Pancreas (tissue), 10 donors: ENCODE measurements at regions not wholly inside any gene's neighbourhood (a gene's known extent, or its start where the extent isn't known, plus 50 kb on each side); places are given as distances from the start of the nearest gene placed in this dataset.

ENCODE experiments used
- ATAC-seq, 4 donors: fragments of 200-7000 bp; cut with Tn5 transposase; one replicate each; pipeline versions ENCODE4 v1.8.0 to v1.9.1; 2020; ENCODE audit warnings: mild to moderate bottlenecking in 4 of 4, moderate library complexity in 4 of 4
- DNase-seq, 6 donors: peaks; one replicate each; pipeline ENCODE4 v3.0.0-alpha.2; 2020
- FAIRE-seq: peaks from 2 replicates; lab custom pipeline; 2012; peaks lifted over from hg19 to GRCh38; lab: Jason Lieb, UNC
- H3K27ac ChIP-seq, 4 donors: fragments of 200-600 bp; sonication (generic); 1 replicate in 3 of 4; 2 replicates in 1 of 4; pipeline versions ENCODE4 v1.5.0 to v1.8.0; 2020
- H3K27me3 ChIP-seq, 4 donors: fragments of 200-600 bp; one replicate each; pipeline ENCODE4 v1.8.0; 2021
- H3K36me3 ChIP-seq, 3 donors: fragments of 200-600 bp; sonication (generic) in 1 of 3; one replicate each; pipeline versions ENCODE4 v1.5.0 to v1.8.0; 2020 to 2021
- H3K4me1 ChIP-seq, 3 donors: fragments of 200-600 bp; one replicate each; pipeline ENCODE4 v1.8.0; 2021
- H3K4me3 ChIP-seq, 4 donors: fragments of 200-600 bp; sonication (generic) in 2 of 4; one replicate each; pipeline versions ENCODE4 v1.5.0 to v1.8.0; 2020 to 2021
- H3K9me3 ChIP-seq, 4 donors: fragments of 200-600 bp; one replicate each; pipeline ENCODE4 v1.8.0; 2021
- WGBS, 2 donors: extraction: QIAGEN DNeasy Blood & Tissue Kit; methylation state at CpG; one replicate each; pipeline ENCODE4 v1.1.7; 2013; 5-methylcytosine and 5-hydroxymethylcytosine counted together
- intact Hi-C, 3 donors: fragments of 100-400 bp; cut with DNase I; formaldehyde crosslinking; loops; one replicate each; pipeline versions ENCODE4 v1.11.1 to v1.14.2; 2022
- TF ChIP-seq, protein P1 (sequence below), 4 donors: fragments of 200-600 bp; sonication (generic) in 3 of 4; IDR thresholded peaks; one replicate each; pipeline versions ENCODE4 v1.5.0 to v1.8.0; 2021; ENCODE audit warnings: antibody characterized with exemption in 4 of 4
- donor health status: healthy with polysubstance abuse.
- donor health status: DM: no; HTN: no; CAD: no; lungs with moderate emphysema.
- donor health status: DM: no; HTN: no; CAD: no.
- donor health status: control.
- donor health status: control.
- donor health status: Bipolar disorder and iron deficiency.
- donor health status: DM: yes; HTN: yes; CAD: no.
- donor health status: DM: no; HTN: no; CAD: no.
- donor health status: DM: no; HTN: no; CAD: no.
- donor health status: DM: yes; HTN: yes; CAD: no.

GRCh38 chr3:29212789-29213433, 68.0 kb upstream of the RBMS3 start:
- Histone ChIP-seq H3K4me1 (no peaks in the 10 kb centered on the region), H3K36me3 (no peaks in the 10 kb centered on the region), H3K27me3 (no peaks in the 10 kb centered on the region), H3K9me3 (no peaks in the 10 kb centered on the region), H3K27ac (no peak overlapping the region), H3K4me3 (no peak overlapping the region)
- no peak for FAIRE-seq
- intact Hi-C loops, result no loop called here
- TF ChIP-seq, protein P1, sequence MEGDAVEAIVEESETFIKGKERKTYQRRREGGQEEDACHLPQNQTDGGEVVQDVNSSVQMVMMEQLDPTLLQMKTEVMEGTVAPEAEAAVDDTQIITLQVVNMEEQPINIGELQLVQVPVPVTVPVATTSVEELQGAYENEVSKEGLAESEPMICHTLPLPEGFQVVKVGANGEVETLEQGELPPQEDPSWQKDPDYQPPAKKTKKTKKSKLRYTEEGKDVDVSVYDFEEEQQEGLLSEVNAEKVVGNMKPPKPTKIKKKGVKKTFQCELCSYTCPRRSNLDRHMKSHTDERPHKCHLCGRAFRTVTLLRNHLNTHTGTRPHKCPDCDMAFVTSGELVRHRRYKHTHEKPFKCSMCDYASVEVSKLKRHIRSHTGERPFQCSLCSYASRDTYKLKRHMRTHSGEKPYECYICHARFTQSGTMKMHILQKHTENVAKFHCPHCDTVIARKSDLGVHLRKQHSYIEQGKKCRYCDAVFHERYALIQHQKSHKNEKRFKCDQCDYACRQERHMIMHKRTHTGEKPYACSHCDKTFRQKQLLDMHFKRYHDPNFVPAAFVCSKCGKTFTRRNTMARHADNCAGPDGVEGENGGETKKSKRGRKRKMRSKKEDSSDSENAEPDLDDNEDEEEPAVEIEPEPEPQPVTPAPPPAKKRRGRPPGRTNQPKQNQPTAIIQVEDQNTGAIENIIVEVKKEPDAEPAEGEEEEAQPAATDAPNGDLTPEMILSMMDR (IDR thresholded peaks at IDR 0.05), result no peak
- 72 to 75% methylated on average over 2 of the region's 2 CpGs for WGBS, 2 donors
- no peak for ATAC-seq
- DNase-seq, result no peak

DNA sequence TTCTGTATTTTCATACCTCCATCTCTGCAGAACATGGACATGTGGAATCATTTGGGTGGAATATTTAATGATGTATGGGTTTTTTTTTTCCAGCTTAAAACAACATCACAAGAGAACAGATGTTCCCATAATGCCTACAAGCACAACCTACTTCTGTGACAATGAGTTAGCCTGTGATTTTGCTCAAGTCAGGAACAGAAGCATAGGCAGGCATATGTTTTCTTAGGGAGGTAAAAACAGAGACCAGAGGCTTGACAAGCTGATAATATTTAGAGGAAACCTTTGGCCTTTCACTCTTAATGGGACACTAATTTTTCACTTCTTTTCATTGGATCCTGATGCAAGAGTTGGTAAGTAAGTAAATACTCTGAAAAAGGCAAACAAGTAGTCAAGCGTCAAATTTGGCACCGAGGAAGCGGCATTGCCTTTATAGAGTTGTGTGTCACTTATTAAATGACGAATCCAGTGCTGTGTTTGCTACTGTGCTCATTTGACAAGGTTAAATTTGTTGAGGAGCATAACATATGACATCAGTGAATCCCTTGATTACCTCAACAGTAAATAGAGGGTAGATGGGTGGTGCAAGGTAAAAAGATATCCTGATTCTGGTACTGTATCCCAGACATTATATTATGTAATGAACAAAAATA, 66.7 kb upstream of the RBMS3 start:
- no peak for DNase-seq
- Histone ChIP-seq H3K27me3 (no peaks in the 10 kb centered on the region), H3K36me3 (no peaks in the 10 kb centered on the region), H3K27ac (no peak overlapping the region), H3K9me3 (no peaks in the 10 kb centered on the region), H3K4me3 (no peak overlapping the region), H3K4me1 (no peaks in the 10 kb centered on the region)
- 63 to 67% methylated on average over 4 of the region's 4 CpGs for WGBS, 2 donors
- TF ChIP-seq, protein P1 (IDR thresholded peaks at IDR 0.05), result no peak
- no peak for ATAC-seq
- no peak for FAIRE-seq
- intact Hi-C loops, result no loop called here

DNA sequence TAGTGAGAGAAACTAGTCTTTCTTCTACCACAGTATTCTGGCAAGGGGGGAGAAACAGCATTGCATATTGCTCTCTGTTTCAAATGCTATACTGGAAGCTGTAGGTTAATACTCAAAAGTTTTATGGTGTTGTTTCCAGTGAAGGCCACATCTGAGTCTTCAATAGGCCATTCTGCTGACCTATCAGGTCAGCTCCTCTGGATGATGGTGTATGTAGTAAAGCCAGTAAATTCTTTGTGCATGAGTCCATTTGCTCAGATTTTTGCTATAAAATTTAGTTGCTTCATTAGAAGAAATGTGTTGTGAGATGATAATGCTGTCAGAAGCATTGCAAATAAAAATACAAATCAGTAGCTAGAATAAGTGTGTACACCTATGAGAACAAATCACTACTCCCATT, 64.9 kb upstream of the RBMS3 start:
- H3K27me3 ChIP-seq, result no peaks in the 10 kb centered on the region
- no peaks in the 10 kb centered on the region for H3K4me1 ChIP-seq
- no peak for ATAC-seq
- H3K36me3 ChIP-seq, result no peaks in the 10 kb centered on the region
- no peak overlapping the region for H3K27ac ChIP-seq
- no peaks in the 10 kb centered on the region for H3K9me3 ChIP-seq
- intact Hi-C loops, result no loop called here
- no peak for DNase-seq
- H3K4me3 ChIP-seq, result no peak overlapping the region
- FAIRE-seq, result no peak
- TF ChIP-seq, protein P1 (IDR thresholded peaks at IDR 0.05), result no peak

GRCh38 chr3:29226706-29227105, 54.2 kb upstream of the RBMS3 start:
- Histone ChIP-seq H3K27ac (no peak overlapping the region), H3K4me3 (no peak overlapping the region), H3K9me3 (no peaks in the 10 kb centered on the region), H3K36me3 (no peaks in the 10 kb centered on the region), H3K27me3 (no peaks in the 10 kb centered on the region), H3K4me1 (no peaks in the 10 kb centered on the region)
- intact Hi-C loops, result no loop called here
- FAIRE-seq (no peak), ATAC-seq (no peak), DNase-seq (no peak)
- TF ChIP-seq, protein P1 (IDR thresholded peaks at IDR 0.05), result no peak
- 55 to 79% methylated on average over 2 of the region's 2 CpGs for WGBS, 2 donors

- no peak for ATAC-seq
- DNase-seq, result no peak
- no peaks in the 10 kb centered on the region for H3K4me1 ChIP-seq
- 14 to 22% methylated on average over 1 of the region's 1 CpG for WGBS, 2 donors
- no peak overlapping the region for H3K4me3 ChIP-seq
- H3K9me3 ChIP-seq, result no peaks in the 10 kb centered on the region
- no peaks in the 10 kb centered on the region for H3K27me3 ChIP-seq
- intact Hi-C loops, result no loop called here
- no peak for FAIRE-seq
- H3K27ac ChIP-seq, result no peak overlapping the region
- TF ChIP-seq, protein P1 (IDR thresholded peaks at IDR 0.05), result no peak
- no peaks in the 10 kb centered on the region for H3K36me3 ChIP-seq
Measured at GRCh38 chr3:29227307-29227706, 53.6 kb upstream of the RBMS3 start.
